ENCODE measurements at regions not wholly inside any gene's neighbourhood (a gene's known extent, or its start where the extent isn't known, plus 50 kb on each side); places are given as distances from the start of the nearest gene placed in this dataset.

DNA sequence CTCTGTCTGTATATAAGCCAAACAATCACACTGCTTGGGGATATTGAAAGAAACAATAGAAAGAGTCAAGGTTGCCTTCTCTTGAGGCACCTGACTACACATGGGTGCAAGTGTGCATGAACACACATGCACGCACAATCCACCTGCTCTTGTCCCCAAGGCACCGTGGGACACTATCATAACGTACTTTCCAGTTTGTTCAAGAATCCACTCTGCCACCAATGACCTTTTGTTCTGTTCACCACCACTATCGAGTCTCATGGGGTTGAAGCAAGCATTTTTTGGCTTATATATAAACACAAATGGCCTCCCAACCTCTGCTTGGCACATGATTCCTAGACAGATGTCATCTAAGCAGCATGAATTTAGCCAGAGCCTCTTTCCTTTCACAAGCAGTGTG is 365.4 kb downstream of the EMP1 start:
- H2BK5ac ChIP-seq (ENCODE audit: low read depth, low read length, poor library complexity, severe bottlenecking): no peak overlapping the region
- H2BK120ac ChIP-seq (ENCODE audit: low read depth, low read length): no peak overlapping the region
- H4K8ac ChIP-seq (ENCODE audit: low read depth in 2 of 2, low read length in 2 of 2): no peak overlapping the region
- no peaks in the 10 kb centered on the region for H3K79me1 ChIP-seq (ENCODE audit: low read depth in 1 of 2, low read length in 2 of 2)
- H4K91ac ChIP-seq (ENCODE audit: insufficient read depth, low read depth, low read length): no peak overlapping the region
- no peak overlapping the region for H2BK20ac ChIP-seq (ENCODE audit: low read depth, low read length)
- H4K20me1 ChIP-seq (ENCODE audit: insufficient read depth, low read length): no peaks in the 10 kb centered on the region
- H3K9ac ChIP-seq (ENCODE audit: low read depth, low read length): no peak overlapping the region
- H3K18ac ChIP-seq (ENCODE audit: low read depth, low read length): no peak overlapping the region
- in situ Hi-C loops (cut with MboI; ENCODE audit: low sequenced_read_pairs): no loop called here
- no peak for ATAC-seq (ENCODE audit: low read depth)
- 0 out of 2 replicates have a peak, but pooled peaks cover 2% of the 10 kb centered on the region for H3K9me3 ChIP-seq (ENCODE audit: control insufficient read depth, insufficient read depth, low read length)
- WGBS, 2 experiments (ENCODE audit: extremely low coverage in 2 of 2, insufficient read length in 1 of 2): 0% methylated on average over 1 of the region's 4 CpGs; no CpG with 5 or more reads in 1 of the 2 experiments
- no TSS peak for BruUV-seq (replicated peaks)
- no peak overlapping the region for H2AFZ ChIP-seq (replicated peaks; ENCODE audit: low read length, poor library complexity)
- TF ChIP-seq POLR2A (IDR thresholded peaks at IDR 0.05; ENCODE audit: low read depth, low read length) (no peak), RAD21 (IDR thresholded peaks at IDR 0.05; ENCODE audit: low read length) (no peak), MXI1 (IDR thresholded peaks at IDR 0.05; ENCODE audit: borderline replicate concordance, low read depth, low read length) (no peak)
- TF ChIP-seq, protein P1, sequence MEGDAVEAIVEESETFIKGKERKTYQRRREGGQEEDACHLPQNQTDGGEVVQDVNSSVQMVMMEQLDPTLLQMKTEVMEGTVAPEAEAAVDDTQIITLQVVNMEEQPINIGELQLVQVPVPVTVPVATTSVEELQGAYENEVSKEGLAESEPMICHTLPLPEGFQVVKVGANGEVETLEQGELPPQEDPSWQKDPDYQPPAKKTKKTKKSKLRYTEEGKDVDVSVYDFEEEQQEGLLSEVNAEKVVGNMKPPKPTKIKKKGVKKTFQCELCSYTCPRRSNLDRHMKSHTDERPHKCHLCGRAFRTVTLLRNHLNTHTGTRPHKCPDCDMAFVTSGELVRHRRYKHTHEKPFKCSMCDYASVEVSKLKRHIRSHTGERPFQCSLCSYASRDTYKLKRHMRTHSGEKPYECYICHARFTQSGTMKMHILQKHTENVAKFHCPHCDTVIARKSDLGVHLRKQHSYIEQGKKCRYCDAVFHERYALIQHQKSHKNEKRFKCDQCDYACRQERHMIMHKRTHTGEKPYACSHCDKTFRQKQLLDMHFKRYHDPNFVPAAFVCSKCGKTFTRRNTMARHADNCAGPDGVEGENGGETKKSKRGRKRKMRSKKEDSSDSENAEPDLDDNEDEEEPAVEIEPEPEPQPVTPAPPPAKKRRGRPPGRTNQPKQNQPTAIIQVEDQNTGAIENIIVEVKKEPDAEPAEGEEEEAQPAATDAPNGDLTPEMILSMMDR (conservative IDR thresholded peaks at IDR 0.05; ENCODE audit: low read depth, low read length): no peak
- no peak overlapping the region for H3K14ac ChIP-seq (replicated peaks; ENCODE audit: low read depth, low read length)
- H3K9me1 ChIP-seq (ENCODE audit: insufficient read depth, low read length): no peaks in the 10 kb centered on the region
- no peak overlapping the region for H3K27ac ChIP-seq (ENCODE audit: insufficient read depth, low read length)
- intact Hi-C loops (cut with micrococcal nuclease): no loop called here
- H3K27me3 ChIP-seq (ENCODE audit: control insufficient read depth, insufficient read depth, low read length): no peaks in the 10 kb centered on the region
- no peak overlapping the region for H2AK9ac ChIP-seq (replicated peaks; ENCODE audit: low read depth, low read length, poor library complexity)
- H2AK5ac ChIP-seq (ENCODE audit: low read depth, low read length): no peak overlapping the region
- no peak overlapping the region for H4K5ac ChIP-seq (ENCODE audit: low read depth, low read length)
- no peak overlapping the region for H3K4ac ChIP-seq (ENCODE audit: low read depth, low read length)
- no peak for DNase-seq
- no peaks in the 10 kb centered on the region for H3K4me1 ChIP-seq (ENCODE audit: control insufficient read depth, insufficient read depth, low read length)
- POLR2A ChIA-PET (ENCODE audit: unreplicated experiment): no interaction called here
- no peak overlapping the region for H3K4me3 ChIP-seq (ENCODE audit: insufficient read depth, low read depth, low read length)
- CTCF ChIA-PET: no interaction called here
- H3K4me2 ChIP-seq (ENCODE audit: low read depth, low read length): no peak overlapping the region
- no peak overlapping the region for H2BK15ac ChIP-seq (ENCODE audit: low read depth, low read length)
- H3K56ac ChIP-seq (ENCODE audit: extremely low read depth, insufficient read depth, low read length): no peak overlapping the region
- H3K23ac ChIP-seq (ENCODE audit: low read depth, low read length): no peak overlapping the region
- dilution Hi-C loops (cut with HindIII; ENCODE audit: low sequenced_read_pairs, unreplicated experiment): no loop called here
- no peaks in the 10 kb centered on the region for H3K36me3 ChIP-seq (ENCODE audit: control insufficient read depth, insufficient read depth, low read length)

All from IMR-90 (cell line).